ENCODE measurements at regions not wholly inside any gene's neighbourhood (a gene's known extent, or its start where the extent isn't known, plus 50 kb on each side); places are given as distances from the start of the nearest gene placed in this dataset.

GRCh38 chr10:130576427-130576826 lies 440.2 kb downstream of the GLRX3 start:
- DNase-seq (no peak), ATAC-seq (no peak)
- intact Hi-C loops (cut with DNase I; ENCODE audit: low total_unique reads) (no loop called here), in situ Hi-C loops (cut with MboI; ENCODE audit: low sequenced_read_pairs in 4 of 4) (no loop called here)
- Histone ChIP-seq H3K9me3 (no peaks in the 10 kb centered on the region), H3K4me3 (no peak overlapping the region), H3K4me1 (no peaks in the 10 kb centered on the region), H3K27me3 (no peaks in the 10 kb centered on the region), H3K36me3 (no peaks in the 10 kb centered on the region), H3K27ac (no peak overlapping the region)
- TF ChIP-seq CTCF (IDR thresholded peaks at IDR 0.05 in 4 of 5, conservative IDR thresholded peaks at IDR 0.05 in 1 of 5) (no peak), POLR2A (IDR thresholded peaks at IDR 0.05) (no peak)

GRCh38 chr10:130577039-130577438 lies 440.8 kb downstream of the GLRX3 start:
- TF ChIP-seq POLR2A (IDR thresholded peaks at IDR 0.05) (no peak), CTCF (IDR thresholded peaks at IDR 0.05 in 4 of 5, conservative IDR thresholded peaks at IDR 0.05 in 1 of 5) (no peak)
- in situ Hi-C loops (cut with MboI; ENCODE audit: low sequenced_read_pairs in 4 of 4): no loop called here
- Histone ChIP-seq H3K27ac (no peak overlapping the region), H3K36me3 (no peaks in the 10 kb centered on the region), H3K27me3 (no peaks in the 10 kb centered on the region), H3K9me3 (no peaks in the 10 kb centered on the region), H3K4me3 (no peak overlapping the region), H3K4me1 (no peaks in the 10 kb centered on the region)
- ATAC-seq (no peak), DNase-seq (no peak)
- intact Hi-C loops (cut with DNase I; ENCODE audit: low total_unique reads): no loop called here

GRCh38 chr10:130578532-130579289 lies 442.5 kb downstream of the GLRX3 start:
- ATAC-seq: no peak
- DNase-seq: no peak
- H3K9me3 ChIP-seq: no peaks in the 10 kb centered on the region
- H3K4me1 ChIP-seq: no peaks in the 10 kb centered on the region
- no peak for TF ChIP-seq POLR2A (IDR thresholded peaks at IDR 0.05)
- no peak for TF ChIP-seq CTCF (IDR thresholded peaks at IDR 0.05 in 4 of 5, conservative IDR thresholded peaks at IDR 0.05 in 1 of 5)
- in situ Hi-C loops (cut with MboI; ENCODE audit: low sequenced_read_pairs in 4 of 4) (no loop called here), intact Hi-C loops (cut with DNase I; ENCODE audit: low total_unique reads) (no loop called here)
- H3K36me3 ChIP-seq: no peaks in the 10 kb centered on the region
- H3K4me3 ChIP-seq: no peak overlapping the region
- no peak overlapping the region for H3K27ac ChIP-seq
- no peaks in the 10 kb centered on the region for H3K27me3 ChIP-seq

GRCh38 chr10:130579913-130580312 lies 443.7 kb downstream of the GLRX3 start:
- ATAC-seq: no peak
- no peaks in the 10 kb centered on the region for H3K9me3 ChIP-seq
- intact Hi-C loops (cut with DNase I; ENCODE audit: low total_unique reads) (no loop called here), in situ Hi-C loops (cut with MboI; ENCODE audit: low sequenced_read_pairs in 4 of 4) (no loop called here)
- no peak for TF ChIP-seq POLR2A (IDR thresholded peaks at IDR 0.05)
- no peak for TF ChIP-seq CTCF (IDR thresholded peaks at IDR 0.05 in 4 of 5, conservative IDR thresholded peaks at IDR 0.05 in 1 of 5)
- no peaks in the 10 kb centered on the region for H3K27me3 ChIP-seq
- H3K4me3 ChIP-seq: no peak overlapping the region
- no peak for DNase-seq
- H3K27ac ChIP-seq: no peak overlapping the region
- H3K4me1 ChIP-seq: no peaks in the 10 kb centered on the region
- no peaks in the 10 kb centered on the region for H3K36me3 ChIP-seq

- ATAC-seq (no peak), DNase-seq (no peak)
- Histone ChIP-seq H3K27me3 (no peaks in the 10 kb centered on the region), H3K9me3 (no peaks in the 10 kb centered on the region), H3K4me3 (no peak overlapping the region), H3K27ac (no peak overlapping the region), H3K36me3 (no peaks in the 10 kb centered on the region), H3K4me1 (no peaks in the 10 kb centered on the region)
- in situ Hi-C loops (cut with MboI; ENCODE audit: low sequenced_read_pairs in 4 of 4) (no loop called here), intact Hi-C loops (cut with DNase I; ENCODE audit: low total_unique reads) (no loop called here)
- TF ChIP-seq POLR2A (IDR thresholded peaks at IDR 0.05) (no peak), CTCF (IDR thresholded peaks at IDR 0.05 in 4 of 5, conservative IDR thresholded peaks at IDR 0.05 in 1 of 5) (no peak)
Observed at GRCh38 chr10:130580975-130581374, 444.8 kb downstream of the GLRX3 start.
